GM18951 (cell line): ENCODE measurements at regions not wholly inside any gene's neighbourhood (a gene's known extent, or its start where the extent isn't known, plus 50 kb on each side); places are given as distances from the start of the nearest gene placed in this dataset.
"Not testable (repeated sequence)": the region's sequence is repeated elsewhere in the genome, so short reads cannot be mapped to it uniquely, and the experiment has no call there.

ENCODE experiments used
- POLR2A ChIP-seq: IDR thresholded peaks from 4 replicates; pipeline ENCODE4 v1.6.1; 2011; ENCODE audit warnings: mild to moderate bottlenecking; ENCODE audit not compliant: insufficient read length, insufficient read depth; ENCODE audit errors: extremely low read depth
- in situ Hi-C: fragments of 300-500 bp; cut with MboI; formaldehyde crosslinking; loops from one replicate; pipeline ENCODE4 v1.12.0; 2022; ENCODE audit warnings: low sequenced_read_pairs, mixed read lengths, inconsistent platforms; ENCODE audit not compliant: unreplicated experiment

DNA sequence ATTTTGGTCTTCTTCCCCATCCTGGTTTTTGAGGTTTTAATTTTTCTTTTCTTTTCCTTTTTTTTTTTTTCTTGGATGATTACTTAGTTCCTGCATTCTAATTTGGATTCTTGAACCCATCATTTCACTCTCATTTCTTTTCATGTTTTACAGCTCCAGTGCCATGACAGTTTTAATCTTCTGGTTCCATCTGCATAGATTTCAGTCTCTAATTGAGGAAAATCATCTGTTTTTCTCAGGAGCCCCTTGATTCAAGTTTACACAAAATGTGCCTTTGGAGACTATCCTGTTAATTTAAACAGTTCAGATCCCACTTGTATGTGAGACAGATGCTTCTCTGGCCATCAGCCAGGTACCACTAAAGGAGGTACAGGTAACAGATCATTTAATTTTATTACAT, 379.9 kb downstream of the PIK3C3 start:
- in situ Hi-C loops, result no loop called here

DNA sequence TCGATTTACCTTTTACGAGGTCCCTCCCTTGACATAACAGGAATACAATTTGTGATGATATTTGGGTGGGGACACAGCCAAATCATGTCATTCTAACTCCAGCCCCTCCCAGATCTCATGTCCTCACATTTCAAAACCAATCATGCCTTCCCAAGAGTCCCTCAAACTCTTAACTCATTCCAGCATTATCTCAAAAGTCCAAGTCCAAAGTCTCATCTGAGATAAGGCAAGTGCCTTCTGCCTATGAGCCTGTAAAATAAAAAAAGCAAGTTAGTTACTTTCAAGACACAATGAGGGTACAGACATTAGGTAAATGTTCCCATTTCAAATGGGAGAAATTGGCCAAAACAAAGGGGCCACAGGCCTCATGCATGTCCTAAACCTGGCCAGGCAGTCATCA, 381.1 kb downstream of the PIK3C3 start:
- in situ Hi-C loops, result no loop called here
- no peak for TF ChIP-seq POLR2A

More for the DNA sequence above, 379.9 kb downstream of the PIK3C3 start:
- no peak for TF ChIP-seq POLR2A

DNA sequence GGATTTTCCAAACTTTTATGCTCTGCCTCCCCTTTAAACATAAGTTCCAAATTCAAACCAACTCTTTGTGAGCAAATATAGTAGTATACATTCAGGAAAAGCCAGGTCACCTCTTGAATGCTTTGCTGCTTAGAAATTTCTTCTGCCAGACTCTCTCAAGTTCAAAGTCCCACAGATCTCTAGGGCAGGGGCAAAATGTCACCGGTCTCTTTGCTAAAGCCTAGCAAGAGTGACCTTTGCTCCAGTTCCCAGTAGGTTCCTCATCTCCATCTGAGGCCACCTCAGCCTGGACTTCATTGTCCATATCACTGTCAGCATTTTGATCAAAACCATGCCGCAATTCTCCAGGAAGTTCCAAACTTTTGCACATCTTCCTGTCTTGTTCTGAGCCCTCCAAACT, 382.3 kb downstream of the PIK3C3 start:
- in situ Hi-C loops, result not testable (repeated sequence)

DNA sequence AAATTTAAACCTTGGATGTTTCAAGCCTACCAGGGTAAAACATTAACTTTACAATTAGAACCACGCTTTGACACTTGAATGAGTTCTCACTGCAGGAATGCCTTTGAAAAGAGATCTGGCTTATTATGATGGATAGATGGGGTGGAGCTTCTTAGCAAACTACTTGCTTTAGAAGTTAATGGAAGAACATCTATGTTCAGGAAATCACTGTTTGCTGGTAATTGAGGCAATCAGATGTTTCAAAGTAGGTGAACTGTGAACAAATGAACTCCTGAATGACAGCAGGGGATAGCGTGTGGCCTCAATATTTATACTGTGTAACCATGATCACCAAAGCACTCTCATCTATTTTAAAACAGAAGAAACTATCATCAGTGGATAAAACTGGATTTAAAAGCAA, 383.6 kb downstream of the PIK3C3 start:
- TF ChIP-seq POLR2A, result no peak

DNA sequence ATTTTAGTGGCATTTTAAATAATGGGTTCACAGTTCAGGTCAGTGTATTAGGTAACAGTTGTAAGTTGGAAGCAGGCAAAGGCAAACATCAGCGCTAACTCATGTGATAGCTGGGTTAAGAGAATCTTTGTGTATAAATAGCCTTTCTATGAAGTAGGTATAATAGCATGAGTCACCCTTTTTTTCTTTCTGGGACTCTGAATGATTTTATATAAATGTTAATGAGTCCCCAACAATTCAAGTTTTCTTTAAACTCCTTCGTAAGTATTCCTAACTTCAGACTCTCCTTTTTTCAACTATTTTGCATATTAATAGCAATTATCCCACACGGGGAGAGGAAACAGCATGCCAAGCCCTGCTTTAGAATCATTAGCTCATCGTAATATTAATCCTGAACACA, 384.3 kb downstream of the PIK3C3 start:
- in situ Hi-C loops, result no loop called here
- no peak for TF ChIP-seq POLR2A

More for the DNA sequence above, 383.6 kb downstream of the PIK3C3 start:
- in situ Hi-C loops, result no loop called here

DNA sequence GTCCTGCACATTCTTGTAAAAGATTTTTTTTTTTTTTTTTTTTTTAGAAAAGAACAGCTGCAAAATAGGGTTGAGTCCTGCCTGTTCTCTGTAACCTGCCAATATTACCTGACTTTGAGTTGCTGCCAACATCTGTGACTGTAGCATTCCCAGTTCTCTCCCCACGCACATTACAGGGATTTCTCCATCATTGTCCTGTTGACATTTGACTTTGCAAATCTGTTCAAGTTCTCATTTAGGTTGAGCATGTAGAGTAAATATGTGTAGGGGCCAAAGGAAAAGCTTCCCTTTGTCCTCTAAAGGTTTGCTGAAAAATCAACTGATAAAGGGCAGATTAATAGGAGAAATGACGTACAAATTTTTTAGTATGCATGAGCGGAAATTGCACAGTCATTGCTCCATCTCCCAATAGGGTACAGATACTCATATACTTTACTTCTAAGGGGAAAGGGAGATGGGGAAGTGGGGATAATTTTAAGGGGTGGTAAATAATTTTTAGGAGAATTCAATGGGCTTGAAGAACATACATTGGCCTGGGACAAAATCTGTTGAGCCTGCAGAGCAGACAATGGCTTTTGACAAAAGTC, 385.5 kb downstream of the PIK3C3 start:
- in situ Hi-C loops, result no loop called here
- TF ChIP-seq POLR2A, result no peak

DNA sequence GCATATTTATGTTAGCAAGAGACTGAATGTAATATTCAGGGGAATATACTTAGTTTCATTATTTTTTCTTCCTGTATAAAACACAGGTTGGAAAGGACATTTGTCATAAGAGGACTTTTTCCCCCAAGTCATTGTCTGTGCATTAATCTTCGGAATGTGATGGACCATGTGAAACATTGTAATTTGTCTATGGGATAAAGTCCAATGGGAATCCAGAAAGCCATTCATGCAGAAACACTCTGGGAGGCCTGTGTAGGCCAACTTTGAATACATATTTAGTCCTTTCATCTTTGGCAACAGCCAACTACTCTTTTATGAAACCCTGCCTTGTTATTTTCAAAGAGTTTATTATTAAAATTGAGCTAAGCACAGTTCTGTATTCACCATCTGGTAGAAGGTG, 386.4 kb downstream of the PIK3C3 start:
- TF ChIP-seq POLR2A, result no peak
- in situ Hi-C loops, result no loop called here

DNA sequence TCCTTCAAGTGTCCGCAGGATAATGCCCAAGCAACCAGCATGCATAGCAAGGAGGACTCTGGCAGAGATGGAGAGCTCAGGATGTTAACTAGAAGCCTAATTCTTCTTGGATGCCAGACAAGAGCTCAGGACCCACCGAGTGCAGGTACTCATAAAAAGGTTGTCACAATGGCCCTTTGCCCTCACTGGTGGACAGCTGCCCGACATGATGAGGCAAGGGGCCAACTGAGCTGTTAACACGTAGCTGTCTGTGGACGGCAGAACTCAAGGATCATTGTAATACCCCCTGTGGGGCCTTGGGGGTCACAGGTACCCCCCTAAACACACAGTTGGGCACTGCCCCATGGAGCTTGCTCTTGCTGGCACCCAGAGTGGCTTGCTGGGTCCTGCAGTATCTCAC, 393.7 kb downstream of the PIK3C3 start:
- in situ Hi-C loops, result no loop called here
- no peak for TF ChIP-seq POLR2A

DNA sequence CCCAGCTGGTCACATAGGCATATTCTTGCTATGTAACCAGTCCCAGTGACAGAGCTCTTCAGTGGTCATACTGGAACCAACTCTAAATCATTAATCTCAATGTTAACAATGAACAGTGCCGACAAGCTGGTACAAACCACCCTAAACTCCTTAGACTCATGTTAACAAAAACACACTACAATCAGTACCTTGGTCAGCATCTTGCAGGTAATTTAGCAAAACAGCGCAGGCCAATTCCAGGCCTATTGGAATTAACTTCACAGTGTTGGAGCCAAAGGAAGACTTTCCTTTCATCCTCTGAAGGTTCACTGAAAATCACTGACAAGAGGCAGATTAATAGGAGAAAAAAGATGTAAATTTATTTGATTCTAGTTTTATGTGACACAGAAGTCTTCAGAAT, 396.4 kb downstream of the PIK3C3 start:
- in situ Hi-C loops, result no loop called here
- no peak for TF ChIP-seq POLR2A

DNA sequence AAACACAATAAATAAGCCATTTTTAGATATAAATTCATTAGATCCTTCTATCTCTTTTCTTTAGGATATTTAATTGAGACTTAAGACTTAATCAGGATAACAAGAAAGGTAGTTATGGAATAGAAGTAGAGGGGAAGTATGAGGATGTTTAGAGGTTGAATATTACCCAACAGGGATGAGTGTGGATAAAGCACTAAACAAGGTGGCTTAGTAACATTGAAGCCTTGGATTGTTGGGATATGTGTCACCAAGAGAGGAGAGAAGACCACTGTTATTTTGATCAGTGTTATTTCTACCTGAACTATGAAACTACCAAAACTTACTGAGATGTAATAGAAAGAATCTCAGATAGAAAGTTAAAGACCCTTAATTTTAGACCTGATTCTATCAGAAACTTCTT, 405.7 kb downstream of the PIK3C3 start:
- in situ Hi-C loops, result no loop called here

DNA sequence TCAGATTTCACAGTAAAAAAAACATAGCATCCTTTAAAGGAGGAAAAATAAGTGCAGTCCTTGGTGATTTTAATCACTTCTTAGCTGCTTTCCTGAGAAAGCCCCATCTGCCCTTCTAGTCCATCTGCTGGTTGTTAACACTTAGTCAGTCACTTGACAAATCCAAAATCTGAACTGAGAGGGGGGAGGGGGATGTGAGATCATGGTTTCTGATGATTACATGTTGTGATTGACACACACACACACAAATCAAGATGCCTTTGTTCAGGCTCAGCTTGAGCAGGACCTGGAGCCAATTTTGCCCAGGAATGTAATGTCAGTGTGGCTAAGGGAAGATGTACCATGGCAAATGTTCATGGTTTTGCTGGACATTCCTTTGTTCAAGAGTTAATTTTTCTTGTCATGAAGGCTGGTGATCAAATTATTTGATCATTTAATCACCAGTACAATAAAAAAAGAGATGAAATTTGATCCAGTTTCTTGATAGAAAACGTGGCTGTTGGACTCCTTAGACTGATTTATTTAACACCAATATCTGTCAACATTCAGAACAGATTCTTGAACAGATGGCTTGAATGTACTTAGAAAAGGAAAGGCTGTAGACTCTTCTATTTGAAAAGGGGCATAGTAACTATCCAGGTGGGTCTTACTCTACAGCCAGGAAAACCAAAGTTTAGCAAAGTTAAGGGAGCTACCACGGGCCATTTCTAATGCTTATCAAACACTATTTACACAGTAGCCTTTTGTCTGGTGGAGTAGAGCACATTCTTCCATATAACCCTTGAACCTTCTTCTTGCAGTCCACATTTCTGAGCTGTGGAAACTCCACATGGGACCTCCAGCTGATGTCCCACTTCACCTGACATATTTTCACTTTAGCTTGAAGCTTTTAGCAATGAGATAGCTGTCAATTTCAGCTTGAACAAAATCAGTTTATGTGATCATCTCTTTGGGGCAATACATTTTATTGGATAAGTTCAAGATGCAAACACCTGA, 408.7 kb downstream of the PIK3C3 start:
- in situ Hi-C loops, result no loop called here
- TF ChIP-seq POLR2A, result no peak

More for the DNA sequence above, 405.7 kb downstream of the PIK3C3 start:
- no peak for TF ChIP-seq POLR2A

DNA sequence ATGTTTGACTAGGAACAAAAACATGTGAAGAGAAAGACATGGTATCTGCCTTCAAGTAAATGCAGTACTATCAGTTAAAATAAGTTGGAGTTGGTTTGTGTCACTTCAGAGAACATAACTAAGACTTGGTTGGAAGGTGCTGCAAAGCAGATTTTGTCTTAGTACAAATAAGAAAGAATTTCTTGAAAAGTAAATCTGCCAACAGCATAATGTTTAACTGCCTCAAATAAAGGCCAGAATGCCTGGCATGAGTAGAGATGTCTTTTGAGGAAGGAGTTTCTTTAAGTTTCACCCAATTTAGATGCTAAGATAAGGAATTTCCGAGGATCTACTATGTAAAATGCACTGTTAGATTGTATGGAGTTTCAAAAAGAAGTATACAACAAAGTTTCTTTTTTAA, 409.7 kb downstream of the PIK3C3 start:
- in situ Hi-C loops, result no loop called here
- TF ChIP-seq POLR2A, result no peak

DNA sequence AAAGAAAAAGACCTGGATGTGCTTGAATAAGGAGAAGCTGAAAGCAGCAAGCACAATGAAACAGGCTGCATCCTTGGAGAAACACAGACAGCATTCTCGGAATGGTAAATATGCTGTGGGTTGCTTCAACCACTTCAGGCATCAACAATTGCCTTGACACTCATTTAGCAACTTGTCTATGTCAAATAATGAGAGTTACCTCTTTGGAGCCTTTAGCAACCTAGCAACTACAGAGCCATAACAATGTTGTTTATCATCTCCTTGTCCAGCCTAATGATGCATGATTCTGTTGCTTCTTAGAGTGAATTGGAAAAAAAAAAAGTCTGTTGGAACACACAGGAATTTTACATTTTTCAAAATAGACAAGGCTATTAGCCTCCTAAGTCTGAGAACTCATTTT, 410.6 kb downstream of the PIK3C3 start:
- in situ Hi-C loops, result no loop called here
- no peak for TF ChIP-seq POLR2A

DNA sequence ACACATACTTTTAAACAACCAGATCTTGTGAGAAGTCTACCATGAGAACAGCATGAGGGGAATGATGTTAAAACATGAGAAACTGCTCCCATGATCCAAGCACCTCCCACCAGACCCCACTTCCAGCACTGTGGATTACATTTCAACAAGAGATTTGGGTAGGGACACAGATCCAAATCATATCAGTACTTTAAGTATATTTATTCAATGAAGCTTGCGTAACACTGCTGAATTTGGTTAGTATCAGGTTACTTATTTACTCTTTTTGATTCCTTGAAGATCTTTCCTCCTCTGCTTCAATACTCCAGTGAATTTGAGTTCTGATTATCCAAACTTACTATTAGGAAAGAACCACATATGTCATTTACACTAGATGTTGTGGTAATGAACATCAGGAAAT, 418.6 kb downstream of the PIK3C3 start:
- in situ Hi-C loops, result no loop called here
- TF ChIP-seq POLR2A, result no peak
